Activated CD8-positive, alpha-beta memory T cell treated with anti-CD3 and anti-CD28 coated beads for 36 hours (primary cell): ENCODE measurements at regions not wholly inside any gene's neighbourhood (a gene's known extent, or its start where the extent isn't known, plus 50 kb on each side); places are given as distances from the start of the nearest gene placed in this dataset.

ENCODE experiments used
- CTCF ChIA-PET: fragments of 350-600 bp; sonication (Branson Sonifier 250); formaldehyde crosslinking; loops from one replicate; lab custom pipeline; 2021; ENCODE audit warnings: antibody characterized with exemption; lab: Charles Lee
- POLR2A ChIA-PET: fragments of 350-600 bp; sonication (Branson Sonifier 250); formaldehyde crosslinking; loops from one replicate; lab custom pipeline; 2021; ENCODE audit warnings: antibody characterized with exemption; lab: Charles Lee

DNA sequence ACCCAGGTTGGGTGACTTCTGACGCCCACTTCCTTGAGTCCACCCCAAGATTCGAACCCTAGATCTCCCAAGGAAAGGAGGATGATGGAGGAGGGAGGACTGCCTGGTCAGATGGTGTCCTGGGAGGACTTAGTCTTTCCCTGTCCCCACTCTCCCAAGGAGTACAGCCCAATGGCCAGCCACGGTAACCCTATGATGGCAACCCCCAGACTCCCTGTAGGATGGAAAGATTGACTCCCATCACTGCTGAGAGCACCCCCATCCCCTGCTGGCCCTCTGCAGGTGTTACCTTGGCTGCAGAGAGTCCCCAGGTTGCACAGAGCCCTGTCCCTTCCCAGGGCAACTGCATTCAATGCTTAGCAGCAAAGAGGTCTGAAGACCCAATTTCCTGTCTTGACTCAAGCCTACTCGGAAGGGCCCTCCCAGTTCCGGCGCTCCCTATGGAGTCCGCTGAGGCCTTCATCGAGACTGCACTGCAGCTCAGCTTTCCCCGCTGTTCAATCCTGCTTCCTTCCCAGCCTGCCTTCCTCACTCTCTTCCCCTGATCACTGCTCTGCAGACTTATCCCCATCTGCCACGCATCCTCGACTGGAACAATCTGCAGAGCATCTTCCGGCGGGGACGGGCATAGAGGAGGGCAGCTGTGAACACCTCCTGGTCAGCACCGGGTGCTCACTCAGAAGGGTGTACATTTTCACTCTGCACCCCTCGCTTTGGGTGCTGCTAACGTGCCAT, 50.8 kb upstream of the OCM2 start:
- ChIA-PET CTCF (interaction anchor here (1.2 kb wide), 1 partner anchor 11 kb away, joined by 3 read pairs; no protein-coding TSS in a partner anchor), POLR2A (no interaction called here)

DNA sequence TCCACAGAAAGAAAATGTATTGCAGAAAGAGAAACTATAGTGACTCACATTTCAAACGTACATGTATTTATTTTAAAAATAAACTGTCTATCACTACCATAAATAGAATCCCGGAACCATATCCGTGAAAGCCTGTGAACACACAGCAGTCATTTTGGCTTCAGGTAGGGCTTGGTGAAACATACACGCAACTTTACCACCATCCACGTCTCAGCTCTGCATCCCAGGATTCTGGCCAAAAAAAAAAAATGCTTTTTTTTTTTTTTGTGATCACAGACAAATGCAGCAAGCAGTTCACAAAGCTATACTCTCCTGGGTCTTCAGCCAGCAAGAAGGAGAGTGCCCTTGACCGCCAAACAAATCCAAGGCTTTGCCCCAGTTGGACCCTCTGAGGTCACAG, 56.8 kb upstream of the OCM2 start:
- POLR2A ChIA-PET: no interaction called here
- CTCF ChIA-PET: no interaction called here

DNA sequence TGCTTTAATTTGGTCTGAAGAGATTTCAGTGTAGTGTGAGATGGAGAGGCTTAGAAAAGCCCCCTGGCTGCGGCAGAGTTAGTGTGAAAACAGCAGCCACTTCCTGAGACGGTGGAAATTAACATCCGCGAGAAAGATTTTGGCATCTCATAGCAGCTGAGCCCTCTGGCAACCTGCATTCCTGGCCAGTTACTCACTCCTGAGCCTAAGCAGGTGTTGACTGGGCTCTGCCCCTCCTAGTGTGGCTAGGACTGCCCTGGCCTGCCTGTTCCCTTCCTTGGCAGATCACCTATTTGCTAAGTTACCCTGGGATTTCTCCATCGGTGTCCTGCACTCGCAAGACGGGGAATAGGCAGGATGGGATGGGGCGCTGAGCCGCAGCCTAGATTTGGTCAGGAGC, 57.6 kb upstream of the LMTK2 start:
- CTCF ChIA-PET: no interaction called here

DNA sequence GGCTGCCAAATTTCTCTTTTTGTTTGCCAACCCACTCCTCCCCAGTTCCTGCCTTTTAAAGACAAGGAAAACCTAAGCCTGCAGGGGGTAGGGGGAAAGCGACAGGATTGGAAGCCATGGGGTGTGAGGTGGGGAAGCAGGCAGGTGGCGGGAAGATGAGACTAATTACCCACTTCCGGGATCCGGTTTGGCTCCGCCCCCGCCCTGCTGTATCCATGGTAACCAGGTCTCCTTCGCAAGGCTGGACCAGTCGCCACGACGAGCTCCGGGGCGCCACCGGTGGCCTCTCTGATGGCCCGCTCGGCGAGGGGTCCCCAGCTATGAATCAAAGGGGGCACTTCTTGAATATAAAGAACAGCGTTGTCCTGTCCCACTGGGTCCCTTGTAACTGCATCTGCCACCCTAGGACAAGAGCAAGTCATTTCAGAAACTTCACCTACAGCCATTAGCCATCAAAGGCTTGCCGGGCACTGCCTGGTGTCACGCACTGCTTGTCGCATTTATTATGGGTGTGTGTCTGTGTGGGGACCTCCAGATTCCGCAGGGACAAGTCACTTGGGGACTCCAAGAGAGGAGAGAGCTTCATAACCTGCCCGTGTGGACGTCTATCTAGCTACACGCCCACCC, 55.4 kb upstream of the LMTK2 start:
- CTCF ChIA-PET: interaction anchor here (0.5 to 1.3 kb wide), 3 partner anchors 21 to 199 kb away, joined by 3 to 6 read pairs (median 3); no protein-coding TSS in a partner anchor
- POLR2A ChIA-PET: interaction anchor here (0.7 kb wide), 1 partner anchor 179 kb away, joined by 4 read pairs; no protein-coding TSS in a partner anchor

More for the DNA sequence above, 57.6 kb upstream of the LMTK2 start:
- POLR2A ChIA-PET: no interaction called here

DNA sequence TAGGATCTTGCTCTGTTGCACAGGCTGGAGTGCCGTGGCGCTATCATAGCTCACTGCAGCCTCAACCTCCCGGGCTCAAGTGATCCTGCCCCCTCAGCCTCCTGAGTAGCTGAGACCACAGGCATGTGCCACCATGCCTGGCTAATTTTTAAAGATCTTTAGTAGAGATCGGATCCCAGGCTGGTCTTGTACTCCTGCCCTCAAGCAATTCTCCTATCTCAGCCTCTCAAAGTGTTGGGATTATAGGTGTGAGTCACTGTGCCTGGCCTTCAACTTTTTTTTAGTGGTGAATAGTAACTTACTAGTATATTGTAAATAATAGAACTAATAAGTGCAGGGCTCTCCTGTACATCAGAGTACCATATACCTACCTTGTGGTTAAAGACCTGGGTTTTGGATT, 52.1 kb upstream of the LMTK2 start:
- CTCF ChIA-PET: no interaction called here
- POLR2A ChIA-PET: no interaction called here

DNA sequence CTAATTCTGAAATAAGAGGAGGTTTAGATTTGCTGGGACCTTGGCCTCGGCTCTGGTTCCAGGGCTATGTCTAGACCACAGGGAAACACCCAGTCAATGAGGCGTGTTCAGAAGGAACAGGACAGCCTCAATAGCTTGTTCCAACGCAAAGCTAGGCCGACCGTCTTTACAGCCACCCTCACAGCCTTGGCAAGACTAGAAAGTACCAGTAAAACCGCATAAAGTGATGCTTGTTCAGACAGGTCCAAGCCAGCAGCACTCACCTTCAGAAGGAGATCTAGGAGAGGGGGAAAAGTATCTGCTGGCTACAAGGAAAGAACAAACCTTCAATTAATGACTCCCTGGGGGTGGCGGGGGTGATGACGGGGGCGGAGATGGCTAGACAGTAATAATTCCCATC, 50.1 kb upstream of the LMTK2 start:
- POLR2A ChIA-PET: no interaction called here

More for the DNA sequence above, 50.1 kb upstream of the LMTK2 start:
- CTCF ChIA-PET: no interaction called here
